A673 (cell line): ENCODE measurements at regions not wholly inside any gene's neighbourhood (a gene's known extent, or its start where the extent isn't known, plus 50 kb on each side); places are given as distances from the start of the nearest gene placed in this dataset.

ENCODE experiments used
- BruUV-seq: library from RNA; stranded (reverse); fragments of 400-500 nt; replicated peaks from 2 replicates; lab custom pipeline; 2021; lab: Mats Ljungman, UMichigan
- CTCF ChIA-PET: fragments of 300-600 bp; sonication (Branson Sonifier 250); formaldehyde crosslinking; loops from one replicate; lab custom pipeline; 2022; ENCODE audit warnings: antibody characterized with exemption; lab: Charles Lee
- POLR2A ChIA-PET: fragments of 300-600 bp; sonication (Branson Sonifier 250); formaldehyde crosslinking; loops from one replicate; lab custom pipeline; 2022; ENCODE audit warnings: antibody characterized with exemption; ENCODE audit not compliant: low non-redundant PET; lab: Charles Lee
- DNase-seq: peaks from one replicate; pipeline ENCODE4 v3.0.0-alpha.2; 2015; ENCODE audit warnings: low spot score
- H3K27ac ChIP-seq: fragments of 200-600 bp; sonication (generic); 2 replicates; pipeline ENCODE4 v1.5.1; 2016; ENCODE audit warnings: mixed run types, low read depth, mild to moderate bottlenecking, mixed read lengths, antibody characterized with exemption, low read length; ENCODE audit not compliant: poor library complexity, severe bottlenecking
- H3K27me3 ChIP-seq: fragments of 200-600 bp; sonication (generic); replicated peaks from 2 replicates; pipeline ENCODE4 v1.6.1; 2017; ENCODE audit warnings: mixed run types, low read depth, mild to moderate bottlenecking, mixed read lengths, antibody characterized with exemption, low read length; ENCODE audit not compliant: insufficient read depth, poor library complexity
- H3K36me3 ChIP-seq: fragments of 200-600 bp; sonication (generic); 2 replicates; pipeline ENCODE4 v1.6.1; 2016; ENCODE audit warnings: mixed run types, mild to moderate bottlenecking, mixed read lengths, antibody characterized with exemption, low read length; ENCODE audit not compliant: insufficient read depth, poor library complexity, severe bottlenecking
- H3K4me1 ChIP-seq: fragments of 200-600 bp; sonication (generic); 2 replicates; pipeline ENCODE4 v1.6.1; 2017; ENCODE audit warnings: mixed run types, mild to moderate bottlenecking, mixed read lengths, antibody characterized with exemption, low read length; ENCODE audit not compliant: insufficient read depth, poor library complexity, severe bottlenecking
- H3K4me3 ChIP-seq: fragments of 200-600 bp; sonication (generic); 2 replicates; pipeline ENCODE4 v1.5.1; 2016; ENCODE audit warnings: low read depth, mixed run types, mild to moderate bottlenecking, mixed read lengths, low read length; ENCODE audit not compliant: poor library complexity, severe bottlenecking
- H3K9me3 ChIP-seq: fragments of 200-600 bp; sonication (generic); 2 replicates; pipeline ENCODE4 v1.6.1; 2016; ENCODE audit warnings: mixed run types, low read depth, mild to moderate bottlenecking, mixed read lengths, antibody characterized with exemption, low read length; ENCODE audit not compliant: poor library complexity, severe bottlenecking
- EZH2 ChIP-seq: fragments of 200-600 bp; sonication (generic); IDR thresholded peaks from 2 replicates; pipeline ENCODE4 v1.6.1; 2017; ENCODE audit warnings: borderline replicate concordance, low read depth, mild to moderate bottlenecking, mixed read lengths, antibody characterized with exemption, low read length; ENCODE audit not compliant: poor library complexity, severe bottlenecking
- intact Hi-C: fragments of 100-400 bp; cut with micrococcal nuclease; formaldehyde crosslinking; loops from one replicate; pipeline ENCODE4 v1.10.0; 2022; ENCODE audit not compliant: unreplicated experiment
- TF ChIP-seq, protein P1 (sequence below): fragments of 300-800, 200-600 bp; sonication (generic); conservative IDR thresholded peaks from 2 replicates; pipeline ENCODE4 v1.5.1; 2017; ENCODE audit warnings: low read depth, mild to moderate bottlenecking, antibody characterized with exemption, low read length, moderate library complexity, mixed read lengths

- ChIA-PET POLR2A (no interaction called here), CTCF (no interaction called here)
- Histone ChIP-seq H3K4me1 (no peaks in the 10 kb centered on the region), H3K36me3 (no peaks in the 10 kb centered on the region), H3K27me3 (no peaks in the 10 kb centered on the region), H3K9me3 (peaks cover 32% of the 10 kb centered on the region), H3K27ac (no peak overlapping the region), H3K4me3 (no peak overlapping the region)
- DNase-seq: no peak
- TF ChIP-seq, protein P1, sequence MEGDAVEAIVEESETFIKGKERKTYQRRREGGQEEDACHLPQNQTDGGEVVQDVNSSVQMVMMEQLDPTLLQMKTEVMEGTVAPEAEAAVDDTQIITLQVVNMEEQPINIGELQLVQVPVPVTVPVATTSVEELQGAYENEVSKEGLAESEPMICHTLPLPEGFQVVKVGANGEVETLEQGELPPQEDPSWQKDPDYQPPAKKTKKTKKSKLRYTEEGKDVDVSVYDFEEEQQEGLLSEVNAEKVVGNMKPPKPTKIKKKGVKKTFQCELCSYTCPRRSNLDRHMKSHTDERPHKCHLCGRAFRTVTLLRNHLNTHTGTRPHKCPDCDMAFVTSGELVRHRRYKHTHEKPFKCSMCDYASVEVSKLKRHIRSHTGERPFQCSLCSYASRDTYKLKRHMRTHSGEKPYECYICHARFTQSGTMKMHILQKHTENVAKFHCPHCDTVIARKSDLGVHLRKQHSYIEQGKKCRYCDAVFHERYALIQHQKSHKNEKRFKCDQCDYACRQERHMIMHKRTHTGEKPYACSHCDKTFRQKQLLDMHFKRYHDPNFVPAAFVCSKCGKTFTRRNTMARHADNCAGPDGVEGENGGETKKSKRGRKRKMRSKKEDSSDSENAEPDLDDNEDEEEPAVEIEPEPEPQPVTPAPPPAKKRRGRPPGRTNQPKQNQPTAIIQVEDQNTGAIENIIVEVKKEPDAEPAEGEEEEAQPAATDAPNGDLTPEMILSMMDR: no peak
- intact Hi-C loops: no loop called here
- BruUV-seq: no TSS peak
These were observed 368.0 kb downstream of the IRX1 start for GRCh38 chr5:3963652-3964051.

DNA sequence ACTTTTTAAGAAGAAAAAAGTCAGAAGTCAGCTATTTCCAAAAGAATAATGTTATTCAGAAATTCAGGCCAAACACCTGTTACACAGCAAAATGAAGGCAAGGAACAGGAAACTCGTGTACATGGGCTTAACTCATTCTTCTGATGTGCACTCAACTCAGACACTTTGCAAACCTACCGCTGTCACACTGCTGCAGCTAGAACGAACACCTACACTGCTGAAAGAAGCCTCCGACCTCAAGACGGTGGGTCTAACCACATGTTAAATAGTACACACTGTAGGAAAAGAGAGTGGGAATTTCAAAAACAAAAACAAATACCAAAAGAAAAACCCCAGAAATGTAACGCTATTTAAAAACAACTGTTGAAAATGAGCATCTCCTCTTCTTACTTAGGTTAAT is 384.5 kb downstream of the IRX1 start:
- Histone ChIP-seq H3K36me3 (no peaks in the 10 kb centered on the region), H3K4me3 (no peak overlapping the region), H3K9me3 (peaks cover 39% of the 10 kb centered on the region), H3K27ac (no peak overlapping the region), H3K4me1 (no peaks in the 10 kb centered on the region), H3K27me3 (no peaks in the 10 kb centered on the region)
- TF ChIP-seq EZH2: no peak
- TF ChIP-seq, protein P1: no peak
- no peak for DNase-seq
- intact Hi-C loops: no loop called here
- no TSS peak for BruUV-seq
- POLR2A ChIA-PET: no interaction called here
- CTCF ChIA-PET: no interaction called here

- intact Hi-C loops: no loop called here
- ChIA-PET CTCF (no interaction called here), POLR2A (no interaction called here)
- no peaks in the 10 kb centered on the region for H3K4me1 ChIP-seq
- H3K27me3 ChIP-seq: no peaks in the 10 kb centered on the region
- peaks cover 21% of the 10 kb centered on the region for H3K9me3 ChIP-seq
- no peak overlapping the region for H3K4me3 ChIP-seq
- no peak overlapping the region for H3K27ac ChIP-seq
- no peak for TF ChIP-seq EZH2
- TF ChIP-seq, protein P1: no peak
- no peaks in the 10 kb centered on the region for H3K36me3 ChIP-seq
- no peak for DNase-seq
- BruUV-seq: no TSS peak
These were observed 392.2 kb downstream of the IRX1 start for GRCh38 chr5:3987867-3988266.
